NB4 (cell line): ENCODE measurements at regions not wholly inside any gene's neighbourhood (a gene's known extent, or its start where the extent isn't known, plus 50 kb on each side); places are given as distances from the start of the nearest gene placed in this dataset.

Experiments
- DNase-seq: peaks from one replicate; pipeline ENCODE4 v3.0.0; 2010; ENCODE audit warnings: low read depth
- H3K4me3 ChIP-seq: one replicate; pipeline ENCODE4 v1.5.1; 2011; ENCODE audit warnings: mild to moderate bottlenecking, low read depth, low read length, moderate library complexity
- MYC ChIP-seq: IDR thresholded peaks from 2 replicates; pipeline ENCODE4 v1.6.1; 2011; ENCODE audit warnings: low read depth, low read length
- POLR2A ChIP-seq: IDR thresholded peaks from 2 replicates; pipeline ENCODE4 v1.6.1; 2011; ENCODE audit warnings: mild to moderate bottlenecking; ENCODE audit not compliant: insufficient read length; ENCODE audit errors: extremely low read depth
- TF ChIP-seq, protein P1 (sequence below): IDR thresholded peaks from one replicate; pipeline ENCODE4 v1.5.1; 2012; ENCODE audit warnings: low read depth, low read length
- TF ChIP-seq, protein P2 (sequence below): IDR thresholded peaks from 2 replicates; pipeline ENCODE4 v1.6.1; 2011; ENCODE audit warnings: low read depth, low read length

DNA sequence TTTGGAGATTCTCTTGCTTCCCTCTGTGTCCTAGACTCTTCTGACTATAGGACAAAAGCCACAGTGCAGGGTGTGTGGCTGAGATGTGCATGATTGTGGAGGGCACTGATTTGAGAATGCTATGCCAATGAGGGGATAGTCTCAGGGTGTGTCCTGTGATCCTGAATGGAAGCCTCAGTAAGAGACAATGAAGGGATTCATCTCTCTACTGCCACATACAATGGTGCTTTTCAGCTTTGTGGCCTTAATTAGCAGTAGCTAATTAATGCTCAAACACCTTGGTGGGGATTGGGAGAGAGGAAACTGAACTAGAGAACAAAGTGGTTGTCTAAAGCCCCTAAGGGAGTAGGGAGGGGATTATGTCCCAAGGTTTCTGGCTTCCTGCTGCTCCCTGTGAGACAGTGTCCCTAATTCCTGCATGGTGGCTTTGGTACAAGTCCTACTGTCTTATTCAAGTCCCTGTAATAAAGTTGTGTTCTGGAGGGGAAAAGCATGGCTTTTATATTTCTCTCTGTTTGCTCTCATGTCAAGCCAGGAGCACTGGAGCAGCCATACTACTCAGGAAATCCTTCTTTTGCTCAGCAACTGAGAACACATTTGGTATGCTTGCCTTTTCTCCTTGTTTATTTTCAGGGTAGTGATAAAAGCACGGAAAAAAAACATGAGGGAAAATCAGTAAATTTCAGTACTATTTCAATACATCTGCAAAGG, 415.2 kb upstream of the TCF4 start:
- H3K4me3 ChIP-seq, result no peak overlapping the region
- no peak for TF ChIP-seq MYC
- TF ChIP-seq, protein P1, sequence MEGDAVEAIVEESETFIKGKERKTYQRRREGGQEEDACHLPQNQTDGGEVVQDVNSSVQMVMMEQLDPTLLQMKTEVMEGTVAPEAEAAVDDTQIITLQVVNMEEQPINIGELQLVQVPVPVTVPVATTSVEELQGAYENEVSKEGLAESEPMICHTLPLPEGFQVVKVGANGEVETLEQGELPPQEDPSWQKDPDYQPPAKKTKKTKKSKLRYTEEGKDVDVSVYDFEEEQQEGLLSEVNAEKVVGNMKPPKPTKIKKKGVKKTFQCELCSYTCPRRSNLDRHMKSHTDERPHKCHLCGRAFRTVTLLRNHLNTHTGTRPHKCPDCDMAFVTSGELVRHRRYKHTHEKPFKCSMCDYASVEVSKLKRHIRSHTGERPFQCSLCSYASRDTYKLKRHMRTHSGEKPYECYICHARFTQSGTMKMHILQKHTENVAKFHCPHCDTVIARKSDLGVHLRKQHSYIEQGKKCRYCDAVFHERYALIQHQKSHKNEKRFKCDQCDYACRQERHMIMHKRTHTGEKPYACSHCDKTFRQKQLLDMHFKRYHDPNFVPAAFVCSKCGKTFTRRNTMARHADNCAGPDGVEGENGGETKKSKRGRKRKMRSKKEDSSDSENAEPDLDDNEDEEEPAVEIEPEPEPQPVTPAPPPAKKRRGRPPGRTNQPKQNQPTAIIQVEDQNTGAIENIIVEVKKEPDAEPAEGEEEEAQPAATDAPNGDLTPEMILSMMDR, result no peak
- TF ChIP-seq, protein P2, sequence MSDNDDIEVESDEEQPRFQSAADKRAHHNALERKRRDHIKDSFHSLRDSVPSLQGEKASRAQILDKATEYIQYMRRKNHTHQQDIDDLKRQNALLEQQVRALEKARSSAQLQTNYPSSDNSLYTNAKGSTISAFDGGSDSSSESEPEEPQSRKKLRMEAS, result no peak
- TF ChIP-seq POLR2A, result no peak
- no peak for DNase-seq

DNA sequence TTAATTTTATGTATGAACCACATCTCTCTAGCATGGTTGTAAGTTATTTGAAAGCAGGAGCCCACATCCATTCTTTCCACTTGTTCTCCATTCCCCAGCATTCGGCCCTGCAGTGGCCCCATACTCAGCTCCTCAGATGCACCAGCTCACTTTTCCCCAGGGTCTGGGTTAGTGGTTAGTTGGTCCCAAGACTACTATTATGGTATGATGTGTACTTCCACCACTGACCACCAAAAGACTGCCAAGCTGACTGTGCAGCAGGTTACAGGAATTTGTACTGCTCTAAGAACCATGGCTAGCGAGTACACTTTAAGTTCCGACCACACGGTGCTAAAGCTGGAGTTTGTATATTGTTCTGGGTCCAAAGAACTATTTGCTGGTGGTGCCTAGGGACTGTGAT, 413.6 kb upstream of the TCF4 start:
- DNase-seq, result peak; percentile 8
- no peak overlapping the region for H3K4me3 ChIP-seq
- TF ChIP-seq, protein P2, result no peak
- TF ChIP-seq, protein P1, result no peak
- no peak for TF ChIP-seq MYC
- no peak for TF ChIP-seq POLR2A

DNA sequence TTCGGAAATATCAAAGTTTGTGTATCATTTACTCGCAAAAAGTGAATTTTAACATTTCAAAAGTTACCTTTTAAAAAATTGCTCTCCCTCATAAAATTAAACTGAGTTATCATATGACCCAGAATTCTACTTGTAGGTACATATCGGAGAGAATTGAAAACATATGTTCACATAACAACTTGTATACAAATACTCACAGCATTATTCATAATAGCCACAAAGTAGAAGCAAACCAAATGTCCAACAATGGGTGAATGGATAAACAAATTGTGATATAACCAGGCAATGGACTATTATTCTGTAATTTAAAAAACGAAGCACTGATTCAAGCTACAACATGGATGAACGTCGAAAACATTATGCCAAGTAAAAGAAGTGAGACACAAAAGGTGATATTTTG, 412.0 kb upstream of the TCF4 start:
- DNase-seq, result no peak
- H3K4me3 ChIP-seq, result no peak overlapping the region
- no peak for TF ChIP-seq MYC
- no peak for TF ChIP-seq POLR2A
- TF ChIP-seq, protein P1, result no peak

DNA sequence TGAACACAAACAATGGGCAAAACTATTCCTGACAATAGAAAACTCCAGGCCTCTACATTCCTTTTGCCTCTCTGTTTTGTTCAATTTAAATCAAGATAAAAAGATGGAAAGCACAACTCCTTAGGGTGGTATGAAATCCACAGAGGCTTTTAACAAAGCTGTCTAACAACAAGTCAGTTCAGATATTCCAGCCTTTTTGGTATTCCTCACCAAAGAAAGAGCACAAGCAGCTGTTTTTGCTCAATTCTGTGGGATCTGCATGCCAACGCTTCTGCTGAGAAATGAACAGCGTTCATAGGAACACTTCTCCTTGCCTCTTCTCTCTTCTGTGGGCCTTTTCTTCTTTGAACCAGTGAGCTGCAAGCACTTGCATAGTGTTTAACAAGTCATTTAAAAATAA, 411.6 kb upstream of the TCF4 start:
- no peak for DNase-seq
- TF ChIP-seq MYC (no peak), POLR2A (no peak)
- TF ChIP-seq, protein P1, result no peak
- TF ChIP-seq, protein P2, result no peak
- no peak overlapping the region for H3K4me3 ChIP-seq

DNA sequence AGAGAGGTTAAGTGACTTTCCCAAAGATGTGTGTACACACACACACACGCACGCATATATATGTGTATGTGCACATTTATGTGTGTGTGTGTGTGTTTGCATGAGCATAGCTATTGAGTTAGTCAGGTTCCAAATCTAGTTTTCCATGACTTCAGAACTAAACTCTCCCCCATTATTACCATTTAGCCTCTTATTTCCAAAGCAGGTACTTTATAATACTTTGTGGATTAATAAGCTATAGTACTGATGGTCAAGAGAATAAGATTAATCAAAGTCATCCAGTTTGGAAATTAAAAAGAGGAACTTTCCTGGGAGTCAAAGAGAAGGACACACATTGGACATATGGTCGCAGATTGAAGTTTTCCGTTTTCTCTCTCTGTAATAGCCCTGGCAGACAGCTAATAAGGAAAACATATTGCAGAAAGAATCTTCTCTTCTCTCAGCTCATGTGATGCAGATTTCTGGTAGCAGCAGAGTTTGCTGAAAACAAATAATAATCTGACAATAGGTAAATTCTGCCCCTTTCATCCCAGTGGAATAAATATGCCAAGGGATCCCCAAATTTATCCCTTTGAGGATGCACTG, 410.9 kb upstream of the TCF4 start:
- TF ChIP-seq MYC (no peak), POLR2A (no peak)
- TF ChIP-seq, protein P1, result no peak
- TF ChIP-seq, protein P2, result no peak
- DNase-seq, result no peak
- no peak overlapping the region for H3K4me3 ChIP-seq

DNA sequence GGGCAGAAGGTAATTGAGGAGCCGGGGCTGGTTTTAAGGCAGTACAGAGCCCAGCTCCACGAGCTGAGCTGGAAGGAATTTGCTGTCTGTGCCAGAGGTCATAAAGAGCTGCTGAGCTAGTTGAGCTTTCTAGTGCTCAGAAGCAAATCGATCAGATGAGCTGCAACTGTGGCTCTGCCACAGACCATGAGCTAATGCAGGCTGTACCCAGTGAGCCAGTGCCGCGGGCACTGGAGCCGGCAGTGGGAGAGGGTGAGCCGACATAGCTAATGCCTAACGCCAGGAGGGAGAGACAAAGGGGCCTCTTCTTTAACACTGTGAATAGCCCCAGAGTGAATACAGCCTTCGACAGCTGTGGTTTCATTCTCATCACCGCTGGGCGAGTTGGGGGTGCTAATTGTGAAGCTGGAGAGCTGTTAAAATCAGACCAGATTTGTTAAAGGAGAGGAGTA, 410.1 kb upstream of the TCF4 start:
- H3K4me3 ChIP-seq, result no peak overlapping the region
- no peak for DNase-seq
- TF ChIP-seq MYC (no peak), POLR2A (no peak)
- TF ChIP-seq, protein P1, result no peak
- TF ChIP-seq, protein P2, result no peak
